A204.1 (cell line): ENCODE measurements at regions not wholly inside any gene's neighbourhood (a gene's known extent, or its start where the extent isn't known, plus 50 kb on each side); places are given as distances from the start of the nearest gene placed in this dataset.

Source experiments
- FAIRE-seq: peaks from 2 replicates; lab custom pipeline; 2012; peaks lifted over from hg19 to GRCh38; lab: Jason Lieb, UNC

DNA sequence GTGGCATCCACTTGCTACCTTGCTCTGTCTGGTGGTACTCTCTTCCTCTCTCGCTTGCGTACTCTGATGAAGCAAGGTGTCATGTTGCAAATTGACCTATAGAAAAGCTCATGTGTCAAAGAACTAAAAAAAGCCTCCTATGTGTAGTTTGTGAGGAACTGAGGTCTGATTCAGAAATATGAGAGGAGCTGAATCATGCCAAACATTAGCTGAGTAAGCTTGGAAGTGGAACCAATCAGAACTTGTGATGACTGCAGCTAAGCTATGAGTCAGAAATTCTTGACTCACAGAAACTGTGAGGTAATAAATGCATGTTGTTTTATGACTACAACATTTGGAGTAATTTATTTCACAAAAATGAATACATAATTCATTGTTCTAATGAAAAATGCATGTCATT lies 2138.8 kb downstream of the PCDH7 start:
- no peak for FAIRE-seq

DNA sequence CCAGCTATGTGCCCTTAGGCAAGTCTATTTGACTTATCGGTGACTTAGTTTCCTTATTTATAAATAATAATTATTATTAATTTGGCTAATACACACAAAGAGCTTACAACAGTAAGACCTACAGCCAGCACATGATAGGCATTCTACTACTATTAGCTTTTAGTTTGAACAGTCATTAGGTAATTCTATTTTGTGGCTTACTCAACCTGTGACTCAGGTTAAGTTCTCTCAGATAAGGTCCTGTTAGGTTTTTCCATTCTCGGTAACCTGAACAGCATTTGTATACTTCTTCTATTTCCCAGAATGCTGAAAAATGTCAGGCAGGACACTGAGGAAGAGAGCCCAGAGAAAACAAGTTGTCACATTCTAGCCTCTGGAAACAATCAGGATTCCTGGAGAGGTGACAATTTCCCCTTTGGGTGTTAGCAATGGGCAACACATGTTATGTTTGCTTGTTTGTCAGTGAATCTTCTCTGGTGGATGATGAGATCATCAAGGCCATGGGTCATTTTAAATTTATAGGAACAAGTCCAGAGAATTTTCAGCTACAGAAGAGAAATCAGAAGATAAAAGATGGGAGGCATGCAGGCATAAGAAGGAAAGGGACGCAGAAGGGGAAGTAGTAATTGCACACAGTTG lies 2144.7 kb downstream of the PCDH7 start:
- no peak for FAIRE-seq

DNA sequence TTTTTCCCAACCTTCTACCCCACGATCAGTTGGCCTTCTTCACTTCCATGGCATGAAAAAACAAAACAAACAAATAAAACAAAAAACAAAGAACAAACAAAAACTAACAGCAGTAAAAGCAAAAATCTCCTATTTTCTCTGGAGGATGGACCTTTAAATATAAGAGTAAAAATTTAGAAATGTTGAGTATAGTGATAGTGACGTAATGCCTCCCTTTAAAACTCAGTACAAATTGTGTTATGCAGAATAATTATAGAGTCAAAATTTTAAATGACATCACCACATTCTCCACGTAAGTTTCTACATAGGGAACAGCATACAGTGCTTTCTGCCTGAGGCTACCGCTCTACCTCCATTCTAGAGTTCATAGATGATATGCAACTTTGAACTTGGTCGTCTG lies 2156.4 kb downstream of the PCDH7 start:
- FAIRE-seq: no peak

DNA sequence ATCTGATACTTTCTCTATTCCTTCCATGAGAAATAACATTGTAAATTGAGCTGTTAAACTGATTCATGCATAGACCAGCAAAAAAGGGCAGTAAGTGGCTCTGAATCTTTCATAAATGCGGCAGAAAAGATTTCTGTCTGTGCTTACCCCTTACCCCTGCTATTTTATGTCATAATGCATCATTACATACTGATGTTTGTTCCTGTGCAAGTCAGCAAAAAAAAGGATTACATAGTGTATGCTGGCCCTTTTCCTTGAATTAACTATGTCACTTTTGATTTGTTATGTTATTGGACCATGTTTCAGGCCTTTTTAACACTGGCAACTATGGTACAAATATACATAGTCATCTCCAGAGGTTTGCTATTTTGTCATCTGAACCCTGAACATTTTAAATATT lies 2159.7 kb downstream of the PCDH7 start:
- FAIRE-seq: no peak

DNA sequence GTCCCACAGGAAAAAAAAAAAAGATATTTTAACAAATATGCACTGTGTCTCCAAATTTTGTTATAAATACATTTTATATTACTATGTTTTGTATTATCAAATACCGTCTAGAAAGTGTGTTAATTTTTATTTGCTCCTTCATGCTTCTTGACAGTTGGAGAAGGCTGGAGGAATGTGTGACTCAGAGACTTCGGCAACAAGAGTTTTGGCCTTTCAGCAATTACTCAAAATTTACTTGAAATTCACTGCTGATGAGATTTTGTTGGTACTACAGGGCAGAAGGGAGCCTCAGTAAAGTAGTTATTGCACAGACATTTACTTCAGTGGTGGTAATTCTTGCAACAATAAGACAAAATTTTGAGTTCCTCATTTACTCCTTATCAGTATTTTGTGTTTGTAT lies 2164.0 kb downstream of the PCDH7 start:
- no peak for FAIRE-seq

DNA sequence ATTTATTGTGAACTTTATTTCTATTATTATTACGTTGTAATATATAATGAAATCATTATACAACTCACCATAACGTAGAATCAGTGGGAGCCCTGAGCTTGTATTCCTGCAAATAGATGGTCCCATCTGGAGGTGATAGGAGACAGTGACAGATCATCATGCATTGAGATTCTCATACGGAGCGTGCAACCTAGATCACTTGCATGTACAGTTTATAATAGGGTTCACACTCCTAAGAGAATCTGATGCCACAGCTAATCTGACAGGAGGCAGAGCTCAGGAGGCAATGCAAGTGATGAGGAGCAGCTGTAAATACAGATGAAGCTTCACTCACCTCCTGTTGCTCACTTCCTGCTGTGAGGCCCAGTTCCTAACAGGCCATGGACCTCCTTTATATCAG lies 2170.2 kb downstream of the PCDH7 start:
- FAIRE-seq: no peak

DNA sequence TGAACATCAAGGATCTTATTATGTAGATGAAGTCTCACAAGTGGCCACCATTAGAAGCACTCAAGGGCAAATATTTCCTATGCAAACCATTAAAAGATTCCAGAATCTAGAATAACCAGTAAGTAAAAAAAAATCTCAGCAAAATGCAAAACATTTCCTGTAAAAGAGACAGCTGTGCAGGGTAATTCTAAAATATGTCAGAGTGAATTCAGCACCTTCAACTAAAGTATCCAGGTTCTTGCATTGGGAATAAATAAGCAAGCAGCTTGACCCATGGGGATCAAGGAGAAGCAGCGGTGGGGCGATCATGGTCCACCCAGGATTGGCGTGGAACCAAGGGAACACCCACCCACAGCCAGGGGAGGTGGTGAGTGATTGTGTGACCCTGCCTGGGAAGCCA lies 2188.9 kb downstream of the PCDH7 start:
- FAIRE-seq: no peak

DNA sequence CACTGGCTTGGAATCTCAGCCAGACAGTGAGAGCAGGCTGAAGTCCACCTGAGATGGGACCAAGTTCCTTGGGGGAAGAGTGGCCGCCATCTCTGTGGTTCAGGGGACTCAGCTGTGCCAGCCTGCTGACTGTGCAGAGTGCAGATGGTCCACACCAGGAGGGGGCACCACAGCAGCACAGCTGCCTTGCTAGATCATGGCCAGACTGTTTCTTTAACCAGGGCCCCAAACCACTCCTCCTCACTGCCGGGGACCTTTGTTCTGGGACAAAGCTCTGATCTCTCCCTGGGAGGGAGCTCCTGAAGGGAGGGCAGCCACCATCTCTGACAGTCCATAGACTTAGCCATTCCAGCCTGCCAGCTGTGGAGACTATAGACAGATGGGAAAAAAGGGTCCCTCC lies 2189.6 kb downstream of the PCDH7 start:
- FAIRE-seq: no peak

DNA sequence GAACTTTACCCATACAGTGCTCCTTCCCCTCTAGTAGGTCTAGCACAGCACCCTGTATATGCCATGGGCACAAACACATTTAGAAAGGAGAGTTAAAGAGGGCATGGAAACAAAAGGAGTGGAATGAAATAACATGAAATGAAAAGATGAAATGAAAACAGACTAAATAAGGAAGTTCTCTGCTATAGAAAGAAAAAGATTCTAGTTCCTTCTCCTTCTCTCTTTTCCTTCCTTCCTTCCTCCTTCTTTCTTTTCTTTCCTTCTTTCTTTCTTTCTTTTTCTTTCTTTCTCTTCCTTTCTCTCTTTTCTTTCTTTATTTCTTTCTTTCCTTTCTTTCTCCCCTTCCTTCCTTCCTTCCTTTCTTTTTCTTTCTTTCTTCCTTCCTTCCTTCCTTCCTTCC lies 2197.4 kb downstream of the PCDH7 start:
- no peak for FAIRE-seq

DNA sequence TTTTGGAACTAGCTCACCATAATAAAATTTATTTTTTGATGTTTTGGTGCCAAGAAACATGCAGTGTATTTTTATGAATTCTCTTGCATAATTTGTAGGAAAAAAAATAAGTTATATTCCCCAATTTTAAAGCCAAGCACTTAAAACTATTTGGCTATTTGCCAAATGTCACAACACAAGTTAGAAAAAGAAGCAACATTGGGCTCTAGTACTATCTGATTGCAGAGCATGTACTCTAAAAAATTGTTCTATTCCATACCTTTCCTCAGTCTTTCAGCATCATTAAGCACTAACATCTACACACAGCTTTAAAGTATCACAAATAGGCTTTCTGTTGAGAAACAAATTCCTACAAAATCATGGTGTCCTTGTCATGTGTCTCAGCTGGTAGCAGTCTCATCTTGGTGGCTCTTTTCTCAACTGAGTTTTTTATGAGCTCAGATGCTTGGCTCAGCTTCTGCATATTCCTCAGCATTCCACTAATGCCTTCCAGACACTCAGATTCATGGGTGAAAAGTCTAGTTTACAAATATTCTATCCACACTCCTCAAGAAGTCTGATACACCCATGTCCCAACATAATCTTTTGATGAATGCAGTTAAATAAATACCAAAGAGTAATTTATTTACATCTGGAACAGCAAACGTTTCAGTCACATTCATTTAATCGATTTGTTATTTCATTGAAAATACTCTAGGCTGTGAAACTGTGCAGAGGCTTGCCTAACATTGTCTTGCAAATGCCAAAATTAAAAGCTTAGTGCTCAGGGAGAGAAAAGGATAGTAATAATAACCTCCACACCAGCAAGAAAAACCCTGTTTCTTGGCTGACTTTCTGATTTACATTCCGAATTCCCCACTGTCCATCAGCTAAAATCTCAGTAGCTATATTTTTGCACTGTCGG lies 2209.9 kb downstream of the PCDH7 start:
- no peak for FAIRE-seq

DNA sequence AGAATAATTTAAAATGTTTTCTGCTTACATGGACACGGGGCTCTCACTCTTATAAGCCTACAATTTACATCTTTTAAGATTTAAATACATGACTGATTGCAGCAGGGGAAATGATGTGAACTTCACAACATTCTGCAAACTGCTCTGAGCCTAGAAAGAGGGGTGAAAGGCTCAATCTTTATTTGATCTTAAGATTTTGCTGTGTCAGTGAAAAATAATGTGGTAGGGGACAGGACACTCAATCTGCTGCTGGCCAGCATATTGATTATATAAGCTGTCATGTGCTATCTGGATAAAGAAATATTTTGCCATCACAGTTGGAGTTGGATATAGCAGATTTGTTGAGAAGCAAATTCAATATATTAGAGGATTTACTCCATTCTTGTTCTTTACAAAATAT lies 2210.5 kb downstream of the PCDH7 start:
- FAIRE-seq: no peak

DNA sequence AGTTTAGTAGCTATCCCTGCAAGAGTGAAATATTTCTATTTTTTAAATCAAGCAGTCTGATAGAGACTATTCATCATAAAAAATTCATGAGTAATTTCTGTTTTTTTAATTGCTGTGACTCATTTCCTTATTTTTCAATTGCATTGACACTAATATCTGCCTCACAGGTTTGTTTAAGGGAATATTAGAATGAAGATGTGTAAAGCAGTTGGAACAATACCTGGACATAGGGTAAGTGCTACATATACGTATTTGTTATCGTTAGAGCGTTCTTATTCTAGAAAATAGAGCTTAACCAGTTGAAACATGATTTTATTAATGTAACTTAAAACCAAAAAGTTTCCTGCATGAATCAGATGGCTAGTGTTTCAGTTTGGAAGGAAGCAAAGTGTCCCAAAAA lies 2211.3 kb downstream of the PCDH7 start:
- FAIRE-seq: no peak

DNA sequence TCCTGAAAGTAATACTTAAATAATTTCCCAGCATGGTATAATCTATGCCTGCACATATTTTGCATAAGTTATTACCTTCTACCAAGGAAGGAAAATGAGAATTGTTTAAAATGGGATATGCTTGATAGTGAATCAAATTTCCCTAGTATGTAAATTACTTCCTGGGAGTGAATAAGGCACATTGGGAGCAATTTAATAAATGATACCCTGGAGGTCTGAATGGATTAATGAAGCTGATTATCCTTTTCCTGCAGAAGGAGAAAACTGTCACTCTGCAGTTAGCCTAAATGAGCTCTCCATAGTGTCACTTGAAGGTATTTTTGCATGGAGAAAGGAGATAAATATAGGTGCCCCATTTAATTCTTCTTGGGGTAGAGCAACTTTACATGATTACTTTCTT lies 2212.0 kb downstream of the PCDH7 start:
- FAIRE-seq: no peak

DNA sequence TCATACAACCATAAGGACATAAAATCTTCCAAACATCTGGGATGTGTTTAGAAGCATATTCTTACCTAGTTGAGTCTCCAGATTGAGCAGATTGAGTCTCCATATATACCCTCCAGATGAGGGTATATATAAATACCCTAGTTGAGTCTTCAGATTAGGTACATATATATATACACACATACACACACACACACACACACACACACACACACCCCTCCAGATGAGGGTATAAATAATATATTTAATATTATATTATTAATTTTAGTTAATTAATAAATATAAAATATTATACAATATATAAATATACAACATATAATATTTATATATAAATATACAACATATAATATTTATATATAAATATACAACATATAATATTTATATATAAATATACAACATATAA lies 2219.1 kb downstream of the PCDH7 start:
- peak; percentile 100 for FAIRE-seq

DNA sequence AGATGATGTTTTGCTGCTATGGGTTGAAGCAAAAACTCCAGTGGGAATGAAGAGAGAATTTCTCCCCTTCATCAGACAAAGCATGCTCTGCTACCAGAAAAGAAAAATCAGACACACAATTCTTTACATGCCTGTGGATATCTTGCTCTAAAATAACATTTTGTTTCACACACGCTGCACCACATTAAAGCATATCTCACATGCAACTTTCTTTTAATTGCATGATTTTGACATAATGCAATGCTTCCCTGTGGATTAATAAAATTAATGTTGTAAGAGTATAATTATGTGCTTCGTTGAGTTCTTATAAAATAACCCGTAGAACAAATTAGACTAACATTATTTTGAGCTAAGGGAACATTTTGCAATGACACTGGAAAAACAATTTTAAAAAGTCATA lies 2230.7 kb downstream of the PCDH7 start:
- no peak for FAIRE-seq

DNA sequence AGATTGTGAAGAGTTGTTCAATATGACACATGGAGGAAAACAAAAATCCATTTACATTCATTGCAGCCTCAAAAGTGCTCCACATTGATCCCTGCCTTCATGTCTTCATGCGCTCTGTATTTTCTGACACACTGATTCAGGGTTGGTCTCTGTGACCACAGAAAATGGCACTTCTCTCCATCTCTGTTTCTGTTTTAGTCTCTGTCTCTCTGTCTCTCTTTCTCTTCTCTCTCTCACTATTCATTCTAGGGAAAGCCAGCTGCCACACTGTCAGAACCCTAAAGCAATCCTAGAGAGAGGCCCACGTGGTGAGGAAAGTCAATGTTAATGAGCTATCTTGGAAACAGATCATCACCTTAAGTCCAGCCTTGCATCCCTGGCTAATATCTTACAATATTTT lies 2238.4 kb downstream of the PCDH7 start:
- no peak for FAIRE-seq

DNA sequence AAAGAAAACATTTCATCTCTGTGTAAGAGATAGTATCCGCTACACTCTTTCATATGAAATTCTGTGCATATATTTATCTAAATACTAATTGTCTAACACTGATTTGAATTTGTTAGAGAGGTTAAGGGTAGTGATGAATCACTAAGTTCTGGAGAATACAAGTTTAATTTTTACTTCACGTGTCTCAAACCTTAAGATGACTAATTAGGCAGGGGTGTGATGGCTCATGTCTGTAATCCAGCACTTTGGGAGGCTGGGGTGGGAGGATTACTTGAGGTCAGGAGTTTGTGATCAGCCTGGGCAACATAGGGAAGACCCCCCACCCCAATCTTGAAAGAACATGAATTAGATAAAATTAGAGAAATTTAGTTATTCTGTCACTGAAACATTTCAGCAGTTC lies 2241.9 kb downstream of the PCDH7 start:
- no peak for FAIRE-seq

DNA sequence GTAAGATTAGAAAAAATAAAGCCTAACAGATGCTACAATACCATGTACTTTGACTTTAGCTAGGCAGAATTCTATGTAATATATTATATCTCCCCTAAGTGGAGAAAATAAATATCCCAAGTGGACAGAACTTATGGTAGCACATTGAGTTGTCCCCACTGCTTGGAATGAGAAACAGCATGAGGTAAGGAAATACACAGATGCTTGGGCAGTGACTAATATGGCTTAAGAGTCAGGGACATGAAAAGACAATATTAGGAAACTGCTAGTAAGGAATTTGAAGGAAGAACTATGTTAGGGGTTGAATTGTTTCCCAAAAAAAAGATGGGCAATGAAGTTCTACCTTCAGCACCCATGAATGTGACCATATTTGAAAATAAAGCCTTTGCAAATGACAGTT lies 2265.1 kb downstream of the PCDH7 start:
- FAIRE-seq: no peak

DNA sequence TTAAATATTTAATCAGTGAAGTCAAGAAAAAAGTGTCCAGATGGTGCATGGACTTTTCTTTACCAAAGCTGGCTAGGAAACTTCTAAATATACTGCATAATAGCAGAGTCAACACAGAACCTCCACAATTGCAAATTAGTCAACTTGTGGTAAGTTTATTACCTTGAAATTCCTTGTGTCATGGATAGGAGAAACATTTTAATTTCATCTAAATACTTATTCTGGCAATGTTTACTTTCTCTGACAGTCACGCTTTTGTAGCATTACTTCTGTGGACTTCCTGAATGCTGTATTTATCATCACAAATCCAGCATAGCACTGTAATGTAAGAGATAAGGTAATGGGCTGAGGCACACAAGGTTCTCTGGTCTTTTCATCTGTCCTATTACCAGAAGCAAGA lies 2266.1 kb downstream of the PCDH7 start:
- FAIRE-seq: no peak

DNA sequence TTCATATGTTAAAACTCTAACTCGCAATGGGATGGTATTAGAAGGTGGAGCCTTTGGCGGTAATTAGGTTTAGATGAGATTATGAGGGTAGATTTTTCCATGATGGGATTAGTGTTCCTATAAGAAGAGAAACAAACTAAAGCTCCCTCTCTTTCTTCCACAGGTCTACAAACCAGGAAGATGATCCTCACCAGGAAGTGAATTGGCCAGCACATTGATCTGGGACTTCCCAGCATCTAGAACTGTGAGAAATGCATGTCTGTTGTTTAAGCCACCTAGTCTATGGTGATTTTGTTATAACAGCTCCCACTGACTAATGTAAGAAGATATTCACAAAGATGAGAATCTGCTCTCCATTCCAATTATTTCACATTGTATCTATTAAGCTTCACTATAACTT lies 2266.9 kb downstream of the PCDH7 start:
- FAIRE-seq: no peak

DNA sequence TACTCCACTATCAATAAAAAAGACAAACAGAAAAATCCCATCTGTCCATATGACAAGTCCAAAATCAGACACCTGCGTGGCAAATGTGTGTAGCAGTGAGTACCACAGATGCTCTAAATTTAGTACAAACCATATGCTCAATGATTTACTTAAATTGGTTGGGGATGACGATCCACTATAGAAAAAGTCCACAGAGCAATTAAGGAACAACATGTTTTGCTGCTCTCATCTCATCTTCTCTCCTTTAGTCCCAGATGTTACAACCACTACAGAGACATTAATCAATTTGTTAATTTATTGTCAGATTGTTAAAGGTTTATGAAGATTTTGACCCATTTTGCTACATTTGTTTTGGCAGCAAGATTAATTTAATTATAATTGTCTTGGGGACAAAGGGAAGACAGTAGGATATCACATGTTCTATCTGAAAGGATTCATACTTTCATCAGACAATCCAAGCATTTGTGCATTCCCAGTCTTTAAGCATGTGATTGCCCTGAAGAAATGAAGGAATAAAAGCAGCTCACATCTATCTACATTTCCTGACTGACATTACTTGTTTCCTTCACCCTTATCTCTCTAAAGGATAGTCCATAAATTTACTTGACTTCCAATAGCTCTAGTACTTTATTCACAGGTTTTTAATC lies 2268.1 kb downstream of the PCDH7 start:
- no peak for FAIRE-seq

DNA sequence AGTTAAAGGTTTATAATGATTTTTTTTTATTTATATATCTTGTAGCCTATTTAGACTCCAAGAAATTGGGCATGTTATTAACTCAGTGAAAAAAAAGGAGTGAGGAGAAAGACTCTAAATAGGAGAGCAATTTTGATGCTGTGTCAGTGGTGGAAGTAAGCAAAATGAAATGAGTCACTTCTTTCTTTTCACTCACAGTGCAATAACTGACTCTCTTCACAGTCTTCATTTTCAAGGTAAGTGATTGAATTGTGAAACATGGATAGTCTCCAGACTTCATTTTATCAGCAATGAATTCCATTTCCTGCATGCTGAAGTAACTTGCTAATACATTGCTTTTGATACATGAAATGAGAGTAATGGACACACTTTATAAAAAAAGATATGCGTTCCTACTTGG lies 2271.5 kb downstream of the PCDH7 start:
- no peak for FAIRE-seq
